ENCODE measurements at regions not wholly inside any gene's neighbourhood (a gene's known extent, or its start where the extent isn't known, plus 50 kb on each side); places are given as distances from the start of the nearest gene placed in this dataset.

DNA sequence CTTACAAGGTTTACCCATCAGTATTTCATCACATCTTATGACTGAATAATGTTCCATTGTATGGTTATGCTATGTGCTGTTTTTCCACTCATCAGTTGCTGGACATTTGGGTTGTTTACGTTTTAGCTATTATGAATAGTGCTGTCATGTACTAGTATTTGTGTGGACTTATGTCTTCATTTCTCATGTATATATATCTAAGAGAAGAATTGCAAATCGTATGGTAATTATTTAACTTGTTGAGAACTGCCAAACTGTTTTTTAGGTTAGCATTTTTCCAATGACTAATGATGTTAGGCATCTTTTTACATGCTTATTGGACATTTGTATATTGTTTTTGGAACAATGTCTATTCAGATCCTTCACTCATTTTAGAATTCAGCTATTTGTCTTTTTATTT, 368.3 kb downstream of the LMO7 start (continued):
- TF ChIP-seq, protein P1, sequence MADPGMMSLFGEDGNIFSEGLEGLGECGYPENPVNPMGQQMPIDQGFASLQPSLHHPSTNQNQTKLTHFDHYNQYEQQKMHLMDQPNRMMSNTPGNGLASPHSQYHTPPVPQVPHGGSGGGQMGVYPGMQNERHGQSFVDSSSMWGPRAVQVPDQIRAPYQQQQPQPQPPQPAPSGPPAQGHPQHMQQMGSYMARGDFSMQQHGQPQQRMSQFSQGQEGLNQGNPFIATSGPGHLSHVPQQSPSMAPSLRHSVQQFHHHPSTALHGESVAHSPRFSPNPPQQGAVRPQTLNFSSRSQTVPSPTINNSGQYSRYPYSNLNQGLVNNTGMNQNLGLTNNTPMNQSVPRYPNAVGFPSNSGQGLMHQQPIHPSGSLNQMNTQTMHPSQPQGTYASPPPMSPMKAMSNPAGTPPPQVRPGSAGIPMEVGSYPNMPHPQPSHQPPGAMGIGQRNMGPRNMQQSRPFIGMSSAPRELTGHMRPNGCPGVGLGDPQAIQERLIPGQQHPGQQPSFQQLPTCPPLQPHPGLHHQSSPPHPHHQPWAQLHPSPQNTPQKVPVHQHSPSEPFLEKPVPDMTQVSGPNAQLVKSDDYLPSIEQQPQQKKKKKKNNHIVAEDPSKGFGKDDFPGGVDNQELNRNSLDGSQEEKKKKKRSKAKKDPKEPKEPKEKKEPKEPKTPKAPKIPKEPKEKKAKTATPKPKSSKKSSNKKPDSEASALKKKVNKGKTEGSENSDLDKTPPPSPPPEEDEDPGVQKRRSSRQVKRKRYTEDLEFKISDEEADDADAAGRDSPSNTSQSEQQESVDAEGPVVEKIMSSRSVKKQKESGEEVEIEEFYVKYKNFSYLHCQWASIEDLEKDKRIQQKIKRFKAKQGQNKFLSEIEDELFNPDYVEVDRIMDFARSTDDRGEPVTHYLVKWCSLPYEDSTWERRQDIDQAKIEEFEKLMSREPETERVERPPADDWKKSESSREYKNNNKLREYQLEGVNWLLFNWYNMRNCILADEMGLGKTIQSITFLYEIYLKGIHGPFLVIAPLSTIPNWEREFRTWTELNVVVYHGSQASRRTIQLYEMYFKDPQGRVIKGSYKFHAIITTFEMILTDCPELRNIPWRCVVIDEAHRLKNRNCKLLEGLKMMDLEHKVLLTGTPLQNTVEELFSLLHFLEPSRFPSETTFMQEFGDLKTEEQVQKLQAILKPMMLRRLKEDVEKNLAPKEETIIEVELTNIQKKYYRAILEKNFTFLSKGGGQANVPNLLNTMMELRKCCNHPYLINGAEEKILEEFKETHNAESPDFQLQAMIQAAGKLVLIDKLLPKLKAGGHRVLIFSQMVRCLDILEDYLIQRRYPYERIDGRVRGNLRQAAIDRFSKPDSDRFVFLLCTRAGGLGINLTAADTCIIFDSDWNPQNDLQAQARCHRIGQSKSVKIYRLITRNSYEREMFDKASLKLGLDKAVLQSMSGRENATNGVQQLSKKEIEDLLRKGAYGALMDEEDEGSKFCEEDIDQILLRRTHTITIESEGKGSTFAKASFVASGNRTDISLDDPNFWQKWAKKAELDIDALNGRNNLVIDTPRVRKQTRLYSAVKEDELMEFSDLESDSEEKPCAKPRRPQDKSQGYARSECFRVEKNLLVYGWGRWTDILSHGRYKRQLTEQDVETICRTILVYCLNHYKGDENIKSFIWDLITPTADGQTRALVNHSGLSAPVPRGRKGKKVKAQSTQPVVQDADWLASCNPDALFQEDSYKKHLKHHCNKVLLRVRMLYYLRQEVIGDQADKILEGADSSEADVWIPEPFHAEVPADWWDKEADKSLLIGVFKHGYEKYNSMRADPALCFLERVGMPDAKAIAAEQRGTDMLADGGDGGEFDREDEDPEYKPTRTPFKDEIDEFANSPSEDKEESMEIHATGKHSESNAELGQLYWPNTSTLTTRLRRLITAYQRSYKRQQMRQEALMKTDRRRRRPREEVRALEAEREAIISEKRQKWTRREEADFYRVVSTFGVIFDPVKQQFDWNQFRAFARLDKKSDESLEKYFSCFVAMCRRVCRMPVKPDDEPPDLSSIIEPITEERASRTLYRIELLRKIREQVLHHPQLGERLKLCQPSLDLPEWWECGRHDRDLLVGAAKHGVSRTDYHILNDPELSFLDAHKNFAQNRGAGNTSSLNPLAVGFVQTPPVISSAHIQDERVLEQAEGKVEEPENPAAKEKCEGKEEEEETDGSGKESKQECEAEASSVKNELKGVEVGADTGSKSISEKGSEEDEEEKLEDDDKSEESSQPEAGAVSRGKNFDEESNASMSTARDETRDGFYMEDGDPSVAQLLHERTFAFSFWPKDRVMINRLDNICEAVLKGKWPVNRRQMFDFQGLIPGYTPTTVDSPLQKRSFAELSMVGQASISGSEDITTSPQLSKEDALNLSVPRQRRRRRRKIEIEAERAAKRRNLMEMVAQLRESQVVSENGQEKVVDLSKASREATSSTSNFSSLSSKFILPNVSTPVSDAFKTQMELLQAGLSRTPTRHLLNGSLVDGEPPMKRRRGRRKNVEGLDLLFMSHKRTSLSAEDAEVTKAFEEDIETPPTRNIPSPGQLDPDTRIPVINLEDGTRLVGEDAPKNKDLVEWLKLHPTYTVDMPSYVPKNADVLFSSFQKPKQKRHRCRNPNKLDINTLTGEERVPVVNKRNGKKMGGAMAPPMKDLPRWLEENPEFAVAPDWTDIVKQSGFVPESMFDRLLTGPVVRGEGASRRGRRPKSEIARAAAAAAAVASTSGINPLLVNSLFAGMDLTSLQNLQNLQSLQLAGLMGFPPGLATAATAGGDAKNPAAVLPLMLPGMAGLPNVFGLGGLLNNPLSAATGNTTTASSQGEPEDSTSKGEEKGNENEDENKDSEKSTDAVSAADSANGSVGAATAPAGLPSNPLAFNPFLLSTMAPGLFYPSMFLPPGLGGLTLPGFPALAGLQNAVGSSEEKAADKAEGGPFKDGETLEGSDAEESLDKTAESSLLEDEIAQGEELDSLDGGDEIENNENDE (IDR thresholded peaks at IDR 0.05; ENCODE audit: insufficient replicate concordance, low read length): no peak
- TF ChIP-seq, protein P2, sequence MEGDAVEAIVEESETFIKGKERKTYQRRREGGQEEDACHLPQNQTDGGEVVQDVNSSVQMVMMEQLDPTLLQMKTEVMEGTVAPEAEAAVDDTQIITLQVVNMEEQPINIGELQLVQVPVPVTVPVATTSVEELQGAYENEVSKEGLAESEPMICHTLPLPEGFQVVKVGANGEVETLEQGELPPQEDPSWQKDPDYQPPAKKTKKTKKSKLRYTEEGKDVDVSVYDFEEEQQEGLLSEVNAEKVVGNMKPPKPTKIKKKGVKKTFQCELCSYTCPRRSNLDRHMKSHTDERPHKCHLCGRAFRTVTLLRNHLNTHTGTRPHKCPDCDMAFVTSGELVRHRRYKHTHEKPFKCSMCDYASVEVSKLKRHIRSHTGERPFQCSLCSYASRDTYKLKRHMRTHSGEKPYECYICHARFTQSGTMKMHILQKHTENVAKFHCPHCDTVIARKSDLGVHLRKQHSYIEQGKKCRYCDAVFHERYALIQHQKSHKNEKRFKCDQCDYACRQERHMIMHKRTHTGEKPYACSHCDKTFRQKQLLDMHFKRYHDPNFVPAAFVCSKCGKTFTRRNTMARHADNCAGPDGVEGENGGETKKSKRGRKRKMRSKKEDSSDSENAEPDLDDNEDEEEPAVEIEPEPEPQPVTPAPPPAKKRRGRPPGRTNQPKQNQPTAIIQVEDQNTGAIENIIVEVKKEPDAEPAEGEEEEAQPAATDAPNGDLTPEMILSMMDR (IDR thresholded peaks at IDR 0.05; ENCODE audit: control extremely low read depth in 1 of 3, insufficient read depth in 1 of 3, low read depth in 1 of 3, low read length in 3 of 3): no peak
- TF ChIP-seq SUZ12 (IDR thresholded peaks at IDR 0.05; ENCODE audit: low read length): no peak
- no peak for TF ChIP-seq SAP30 (IDR thresholded peaks at IDR 0.05; ENCODE audit: insufficient read depth, insufficient replicate concordance, low read length)
- no peak for TF ChIP-seq POU5F1 (IDR thresholded peaks at IDR 0.05; ENCODE audit: low read depth, low read length)

Data from H1 (cell line).